Hepatocyte (in vitro differentiated cells): ENCODE measurements at regions not wholly inside any gene's neighbourhood (a gene's known extent, or its start where the extent isn't known, plus 50 kb on each side); places are given as distances from the start of the nearest gene placed in this dataset.

ENCODE experiments used
- DNase-seq: peaks from one replicate; pipeline ENCODE4 v3.0.0-alpha.2; 2016; ENCODE audit warnings: low spot score
- H2AFZ ChIP-seq: fragments of 200-600 bp; sonication (generic); 2 replicates; pipeline ENCODE4 v1.6.0; 2016; ENCODE audit warnings: antibody characterized with exemption, mild to moderate bottlenecking
- H3K27ac ChIP-seq: fragments of 200-600 bp; sonication (generic); 2 replicates; pipeline ENCODE4 v1.5.1; 2016; ENCODE audit warnings: mild to moderate bottlenecking
- H3K27me3 ChIP-seq: fragments of 200-600 bp; sonication (generic); 2 replicates; pipeline ENCODE4 v1.6.1; 2016
- H3K36me3 ChIP-seq: fragments of 200-600 bp; sonication (generic); replicated peaks from 2 replicates; pipeline ENCODE4 v1.5.1; 2016; ENCODE audit warnings: low read depth; ENCODE audit not compliant: insufficient read depth
- H3K4me1 ChIP-seq: fragments of 200-600 bp; sonication (generic); 2 replicates; pipeline ENCODE4 v1.5.1; 2016; ENCODE audit warnings: mild to moderate bottlenecking, moderate library complexity; ENCODE audit not compliant: insufficient read depth
- H3K4me2 ChIP-seq: fragments of 200-600 bp; sonication (generic); 2 replicates; pipeline ENCODE4 v1.6.0; 2016
- H3K4me3 ChIP-seq: fragments of 200-600 bp; sonication (generic); 2 replicates; pipeline ENCODE4 v1.5.1; 2016; ENCODE audit warnings: mild to moderate bottlenecking
- H3K79me2 ChIP-seq: fragments of 200-600 bp; sonication (generic); 2 replicates; pipeline ENCODE4 v1.6.0; 2017; ENCODE audit warnings: mild to moderate bottlenecking
- H3K9me2 ChIP-seq: fragments of 200-600 bp; sonication (generic); replicated peaks from 2 replicates; pipeline ENCODE4 v1.6.0; 2017; ENCODE audit warnings: mild to moderate bottlenecking; ENCODE audit not compliant: insufficient read depth
- H3K9me3 ChIP-seq: fragments of 200-600 bp; sonication (generic); 2 replicates; pipeline ENCODE4 v1.5.1; 2016; ENCODE audit warnings: low read depth, mild to moderate bottlenecking
- H4K20me1 ChIP-seq: fragments of 200-600 bp; sonication (generic); 2 replicates; pipeline ENCODE4 v1.6.0; 2016; ENCODE audit warnings: mild to moderate bottlenecking; ENCODE audit not compliant: insufficient read depth, poor library complexity, severe bottlenecking
- CTCF ChIP-seq: fragments of 200-600 bp; sonication (generic); IDR thresholded peaks from 2 replicates; pipeline ENCODE4 v1.5.1; 2016; ENCODE audit warnings: antibody characterized with exemption, mild to moderate bottlenecking; ENCODE audit not compliant: poor library complexity
- EZH2 ChIP-seq: fragments of 200-600 bp; sonication (generic); IDR thresholded peaks from 2 replicates; pipeline ENCODE4 v1.6.1; 2016; ENCODE audit warnings: antibody characterized with exemption, mild to moderate bottlenecking, borderline replicate concordance
- EZH2phosphoT487 ChIP-seq: fragments of 200-600 bp; sonication (generic); IDR thresholded peaks from one replicate; pipeline ENCODE4 v1.6.1; 2018; ENCODE audit warnings: antibody characterized with exemption, mild to moderate bottlenecking, low read depth, moderate library complexity; ENCODE audit not compliant: unreplicated experiment, severe bottlenecking
- WGBS: methylation state at CpG from one replicate; pipeline ENCODE4 v1.1.6; 2016; ENCODE audit warnings: low lambda C conversion rate; ENCODE audit errors: missing lambda C conversion rate; 5-methylcytosine and 5-hydroxymethylcytosine counted together

DNA sequence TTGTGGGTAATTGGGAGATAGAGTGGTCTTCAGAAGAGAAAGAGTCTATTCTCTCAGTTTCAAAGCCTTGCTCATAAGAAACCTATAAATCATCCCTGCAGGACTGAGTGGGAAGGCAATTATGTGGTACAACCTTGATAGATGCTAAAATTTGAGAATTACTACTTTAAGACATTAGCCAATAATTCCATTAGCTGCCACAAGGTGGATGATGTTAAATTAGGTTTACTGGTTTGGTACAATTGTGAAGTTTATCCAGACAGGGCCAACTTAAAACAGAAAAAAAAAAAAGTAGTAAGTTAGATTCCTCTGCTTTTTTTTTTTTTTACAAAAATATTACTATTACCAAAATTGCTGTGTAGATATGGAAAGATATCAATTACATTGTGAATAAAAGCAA, 73.2 kb upstream of the AMOT start:
- Histone ChIP-seq H3K4me1 (no peaks in the 10 kb centered on the region), H3K27ac (no peak overlapping the region), H3K79me2 (no peaks in the 10 kb centered on the region), H3K4me3 (no peak overlapping the region), H3K36me3 (no peaks in the 10 kb centered on the region), H4K20me1 (no peaks in the 10 kb centered on the region), H3K27me3 (no peaks in the 10 kb centered on the region), H3K4me2 (no peak overlapping the region), H2AFZ (no peak overlapping the region), H3K9me2 (no peaks in the 10 kb centered on the region), H3K9me3 (no peaks in the 10 kb centered on the region)
- no peak for TF ChIP-seq CTCF
- no peak for TF ChIP-seq EZH2phosphoT487
- no peak for TF ChIP-seq EZH2
- DNase-seq = no peak

- Histone ChIP-seq H4K20me1 (no peaks in the 10 kb centered on the region), H3K36me3 (no peaks in the 10 kb centered on the region), H3K9me2 (no peaks in the 10 kb centered on the region), H3K27ac (no peak overlapping the region), H3K4me1 (no peaks in the 10 kb centered on the region), H3K4me2 (no peak overlapping the region), H2AFZ (no peak overlapping the region), H3K79me2 (no peaks in the 10 kb centered on the region), H3K27me3 (no peaks in the 10 kb centered on the region), H3K4me3 (no peak overlapping the region), H3K9me3 (no peaks in the 10 kb centered on the region)
- DNase-seq = no peak
- TF ChIP-seq EZH2phosphoT487 = no peak
- TF ChIP-seq EZH2 = no peak
- no peak for TF ChIP-seq CTCF
Observed at GRCh38 chrX:112910418-112910817, 69.8 kb upstream of the AMOT start.

DNA sequence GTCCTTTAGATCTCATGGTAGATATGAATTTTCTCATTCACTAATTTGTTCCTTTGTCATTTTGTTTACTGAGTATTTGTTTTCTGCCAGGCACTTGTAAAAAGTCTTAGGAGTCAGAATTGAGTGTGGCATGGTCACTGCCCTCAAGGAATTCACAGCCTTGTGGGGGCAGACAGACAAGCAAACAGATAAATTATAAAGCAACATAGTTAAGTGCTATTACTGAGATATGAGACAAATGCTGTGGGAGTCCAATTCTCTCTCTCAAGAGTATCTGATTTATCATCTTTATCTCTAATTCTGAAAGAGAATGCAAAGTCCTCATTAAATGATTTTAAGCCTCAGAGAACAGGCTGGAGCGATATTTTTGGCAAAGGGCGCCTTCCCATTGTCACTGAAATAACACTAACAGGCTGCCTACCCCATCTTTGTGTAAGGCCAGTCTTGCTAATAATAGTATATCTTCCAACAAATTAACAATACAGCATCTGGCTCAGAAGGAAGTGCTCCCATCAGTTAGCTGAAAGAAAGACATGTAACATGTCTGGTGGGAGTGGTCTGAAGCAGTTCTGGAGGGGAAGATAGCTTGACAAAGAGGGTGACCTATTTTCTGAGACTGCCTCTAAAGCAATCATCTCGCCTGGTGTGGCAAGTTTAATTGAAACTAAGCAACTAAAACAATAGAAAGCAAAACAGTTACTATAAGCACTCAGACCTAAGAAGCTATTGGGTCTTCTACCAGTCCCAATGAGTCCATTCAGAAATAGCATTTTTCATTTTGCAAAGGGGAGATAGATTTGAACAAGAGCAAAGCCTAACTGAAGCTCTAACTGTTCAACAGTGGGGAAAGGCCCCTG, 61.5 kb upstream of the AMOT start:
- WGBS = 90% methylated on average over 3 of the region's 3 CpGs
- no peaks in the 10 kb centered on the region for H3K9me2 ChIP-seq
- no peak for DNase-seq
- no peak overlapping the region for H3K4me2 ChIP-seq
- H3K4me3 ChIP-seq = no peak overlapping the region
- H3K36me3 ChIP-seq = no peaks in the 10 kb centered on the region
- no peak overlapping the region for H2AFZ ChIP-seq
- no peaks in the 10 kb centered on the region for H3K4me1 ChIP-seq
- no peaks in the 10 kb centered on the region for H3K79me2 ChIP-seq
- TF ChIP-seq CTCF = no peak
- no peak for TF ChIP-seq EZH2
- TF ChIP-seq EZH2phosphoT487 = no peak
- H3K27ac ChIP-seq = no peak overlapping the region
- H4K20me1 ChIP-seq = no peaks in the 10 kb centered on the region
- no peaks in the 10 kb centered on the region for H3K9me3 ChIP-seq
- no peaks in the 10 kb centered on the region for H3K27me3 ChIP-seq

DNA sequence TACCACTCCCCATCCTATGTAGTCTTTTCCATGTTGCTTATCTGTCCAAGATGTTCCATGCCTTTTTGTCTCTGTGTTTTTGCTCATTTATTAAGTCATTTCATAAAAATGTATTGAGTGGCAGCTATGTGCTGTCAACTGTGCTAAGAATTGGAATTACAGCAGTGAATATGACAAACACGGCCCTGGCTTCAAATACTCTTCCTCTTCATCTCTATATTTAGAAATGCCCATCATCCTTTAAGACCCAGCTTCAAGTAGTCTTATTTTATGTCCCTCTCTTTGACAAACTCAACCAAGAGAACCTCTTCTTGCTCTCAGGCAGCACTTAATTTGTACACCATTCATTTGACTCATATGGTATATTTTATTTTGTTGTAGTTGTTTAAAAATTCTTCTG, 55.4 kb upstream of the AMOT start:
- whole genome bisulfite sequencing = 82% methylated on average over 1 of the region's 1 CpG
- DNase-seq = no peak

More for the DNA sequence above, 55.4 kb upstream of the AMOT start:
- TF ChIP-seq EZH2 = no peak
- TF ChIP-seq EZH2phosphoT487 = no peak
- TF ChIP-seq CTCF = no peak
- Histone ChIP-seq H3K27me3 (no peaks in the 10 kb centered on the region), H3K27ac (no peak overlapping the region), H3K79me2 (no peaks in the 10 kb centered on the region), H2AFZ (no peak overlapping the region), H3K9me2 (no peaks in the 10 kb centered on the region), H3K36me3 (no peaks in the 10 kb centered on the region), H3K9me3 (no peaks in the 10 kb centered on the region), H3K4me1 (no peaks in the 10 kb centered on the region), H4K20me1 (no peaks in the 10 kb centered on the region), H3K4me3 (no peak overlapping the region), H3K4me2 (no peak overlapping the region)
